HTR-8/SVneo (cell line): ENCODE measurements at regions not wholly inside any gene's neighbourhood (a gene's known extent, or its start where the extent isn't known, plus 50 kb on each side); places are given as distances from the start of the nearest gene placed in this dataset.
"Not testable (repeated sequence)": the region's sequence is repeated elsewhere in the genome, so short reads cannot be mapped to it uniquely, and the experiment has no call there.

Experiments
- DNase-seq: peaks from one replicate; pipeline ENCODE4 v3.0.0; 2011; ENCODE audit warnings: low spot score, mixed read lengths; ENCODE audit not compliant: insufficient read length
- FAIRE-seq: peaks from 2 replicates; lab custom pipeline; 2011; peaks lifted over from hg19 to GRCh38; lab: Jason Lieb, UNC

DNA sequence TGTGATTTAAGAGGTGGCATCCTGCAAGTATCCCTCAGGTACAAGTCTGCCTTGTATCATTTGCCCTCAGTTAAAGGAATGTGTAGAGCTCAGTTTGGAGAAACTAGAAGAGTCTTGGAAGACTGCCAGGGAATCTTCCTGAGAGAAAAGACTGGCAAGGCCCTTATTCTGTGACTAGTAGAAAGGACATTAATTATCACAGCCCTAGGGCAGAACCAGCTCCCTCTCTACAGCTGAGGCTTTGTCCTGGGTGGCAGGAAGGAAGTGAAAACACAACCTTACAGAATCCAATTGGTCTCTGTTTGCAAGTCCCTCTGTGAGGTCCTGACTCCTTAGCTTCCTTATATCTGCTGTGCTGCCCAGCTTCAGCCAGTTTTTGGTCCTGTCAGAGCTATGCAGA, 385.9 kb upstream of the CYRIA start:
- FAIRE-seq: no peak
- DNase-seq: no peak

DNA sequence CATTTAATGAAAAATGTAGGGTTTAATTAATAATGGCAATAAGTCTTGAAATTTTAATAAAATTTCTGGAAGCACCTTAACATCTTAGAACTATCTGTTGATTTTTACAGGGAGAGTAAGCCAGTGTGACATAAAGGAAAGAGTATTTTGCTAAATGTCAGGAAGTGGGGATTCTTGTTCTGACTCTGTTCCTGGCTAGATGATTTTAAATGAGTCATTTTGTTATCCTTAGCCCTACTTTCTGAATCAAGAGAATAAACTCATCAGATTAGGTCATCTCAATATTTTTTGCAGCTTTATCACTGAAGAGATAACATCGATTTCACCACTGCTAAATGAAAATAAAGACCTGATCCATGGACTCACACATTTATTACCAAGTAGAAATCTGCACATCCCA, 377.5 kb upstream of the CYRIA start:
- FAIRE-seq (no peak), DNase-seq (no peak)

DNA sequence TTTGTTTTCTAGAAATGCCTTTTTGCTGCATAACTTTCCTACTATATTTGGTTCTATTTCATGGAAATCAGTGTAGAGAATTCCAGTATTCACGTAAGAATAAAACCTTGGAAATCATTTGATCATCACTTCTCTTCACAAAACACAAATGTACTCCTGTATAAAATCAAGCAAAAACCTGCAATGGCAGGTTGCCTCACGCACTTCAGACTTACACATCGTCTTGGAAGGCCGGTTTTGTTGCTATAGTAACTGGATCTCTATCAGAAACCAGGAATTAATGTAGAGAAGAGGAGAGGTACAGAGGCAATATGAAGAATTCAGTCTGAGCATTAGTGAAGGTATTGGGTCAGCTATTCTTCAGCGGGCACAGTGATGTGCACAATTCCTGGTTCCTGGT, 370.7 kb upstream of the CYRIA start:
- FAIRE-seq (no peak), DNase-seq (no peak)

DNA sequence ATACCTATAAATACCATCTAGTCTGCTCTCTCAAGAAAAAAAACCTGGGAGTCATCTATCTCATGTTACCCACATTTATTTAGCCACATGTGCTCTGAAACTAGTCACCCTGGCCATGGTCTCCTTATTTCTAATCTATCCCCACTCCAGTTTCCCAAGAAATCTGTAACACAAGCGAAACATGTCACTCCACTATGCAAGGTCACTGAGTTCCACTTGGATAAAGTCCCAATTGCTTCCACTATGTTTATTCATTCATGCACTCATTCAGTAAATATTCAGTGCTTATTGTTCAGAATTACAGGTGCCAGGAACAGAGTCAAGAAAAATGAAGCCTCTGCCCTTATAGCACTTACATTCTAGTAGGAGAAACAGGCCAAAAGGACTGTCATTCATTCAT, 369.4 kb upstream of the CYRIA start:
- DNase-seq: no peak
- FAIRE-seq: no peak

DNA sequence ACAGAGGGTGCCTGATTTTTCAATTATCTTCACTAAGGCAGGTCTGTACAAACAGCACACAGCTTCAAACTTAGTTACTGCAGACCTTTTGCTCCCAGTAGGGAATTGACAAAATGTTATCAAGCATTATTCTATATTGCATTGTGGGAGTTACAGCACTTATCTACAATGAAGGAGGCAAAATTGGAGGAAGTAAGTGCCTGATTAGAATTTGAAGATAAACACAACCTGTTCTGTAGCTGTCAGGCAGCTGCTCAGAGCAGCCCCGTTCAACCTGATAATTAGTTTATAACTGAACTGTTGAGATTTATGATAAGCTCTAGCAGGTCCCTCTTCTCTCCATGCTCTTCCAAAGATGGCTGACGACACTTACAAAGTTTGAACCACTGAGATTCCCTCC, 364.4 kb upstream of the CYRIA start:
- FAIRE-seq (no peak), DNase-seq (no peak)

DNA sequence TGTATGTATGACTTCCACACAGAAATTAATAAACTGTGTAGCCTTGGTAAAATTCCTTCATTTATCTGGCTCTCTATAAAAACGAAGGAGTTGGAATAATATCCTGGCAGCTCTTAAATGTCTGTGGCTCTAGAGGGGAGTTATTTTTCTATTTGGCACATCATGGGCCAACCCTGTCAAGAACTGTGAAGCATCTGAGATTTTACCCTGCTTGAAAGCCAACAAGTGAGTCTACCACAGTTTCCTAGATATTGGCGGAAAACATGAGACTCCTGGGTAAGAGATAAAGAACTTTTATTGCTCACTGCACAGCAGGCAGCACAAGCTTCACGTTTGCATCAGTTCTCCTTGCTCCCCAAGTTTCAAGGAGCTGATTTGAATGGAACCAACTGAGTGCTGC, 346.7 kb upstream of the CYRIA start:
- FAIRE-seq: no peak
- no peak for DNase-seq

DNA sequence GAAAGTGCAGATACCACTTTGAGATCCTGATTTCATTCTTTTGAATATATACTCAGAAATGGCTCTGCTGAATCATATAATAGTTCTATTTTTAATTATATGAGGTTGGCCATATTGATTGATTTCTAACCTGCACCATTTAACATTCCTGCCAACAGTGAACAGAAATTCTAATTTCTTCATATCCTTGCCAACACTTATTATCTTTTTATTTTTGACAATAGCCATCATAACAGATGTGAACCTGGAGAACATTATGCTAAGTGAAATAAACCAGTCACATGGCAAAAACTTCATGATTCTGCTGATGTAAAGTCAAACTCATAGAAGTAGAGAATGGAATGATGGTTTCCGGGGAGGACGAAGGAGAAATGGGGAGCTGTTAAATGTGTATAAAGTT, 344.5 kb upstream of the CYRIA start:
- no peak for FAIRE-seq
- DNase-seq: no peak

DNA sequence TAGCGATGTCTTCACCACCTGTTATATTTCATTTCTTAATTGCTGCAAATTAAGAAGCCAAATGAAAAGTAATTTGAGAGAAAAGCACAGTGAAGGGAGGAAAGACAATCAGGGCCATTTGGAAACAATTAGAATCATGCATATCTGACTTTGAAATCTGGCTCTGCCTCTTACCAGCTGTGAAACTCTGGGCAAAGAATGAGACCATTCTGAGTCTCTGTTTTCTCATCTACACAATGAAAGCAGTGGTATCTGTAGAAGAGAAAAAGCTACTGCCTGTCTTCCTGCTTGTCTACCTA, 334.5 kb upstream of the CYRIA start:
- DNase-seq: no peak
- FAIRE-seq: no peak

DNA sequence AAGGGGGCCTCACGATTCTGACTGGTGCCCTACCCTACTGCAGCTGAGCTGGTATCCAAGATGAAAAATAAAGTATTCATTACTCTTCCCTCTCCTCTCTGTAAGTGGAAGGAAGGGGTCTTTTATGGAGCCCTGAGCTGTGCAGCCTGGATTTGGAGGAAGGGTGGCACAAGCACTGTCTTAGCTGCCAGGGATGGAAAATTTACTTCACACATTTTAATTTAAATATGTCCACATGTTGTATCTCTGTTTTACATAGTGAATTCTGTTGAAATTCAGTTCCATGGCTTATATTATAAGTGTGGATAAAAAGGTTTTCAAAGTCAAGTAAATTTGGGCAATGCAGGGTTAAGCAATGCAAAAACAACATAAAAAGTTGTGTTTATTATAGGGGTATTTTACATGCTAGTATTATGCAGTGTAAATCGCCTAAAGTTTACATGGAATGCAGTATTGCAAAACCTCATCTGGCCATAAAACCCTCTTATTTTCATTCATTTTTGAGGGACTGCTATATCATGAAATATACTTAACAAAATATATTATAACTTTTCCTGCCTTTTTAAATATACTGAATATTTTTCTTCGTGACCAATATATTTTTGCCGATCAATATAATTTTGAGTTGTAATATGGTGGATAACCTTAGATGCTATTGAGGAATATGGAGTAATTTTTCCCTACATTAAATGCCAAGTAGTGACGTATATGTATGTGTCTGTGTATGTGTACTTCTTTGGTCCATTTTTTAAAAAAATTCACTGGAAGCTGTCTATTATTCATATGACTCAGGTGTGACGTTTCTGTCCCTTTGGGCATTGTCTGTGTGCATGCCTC, 333.9 kb upstream of the CYRIA start:
- no peak for FAIRE-seq

DNA sequence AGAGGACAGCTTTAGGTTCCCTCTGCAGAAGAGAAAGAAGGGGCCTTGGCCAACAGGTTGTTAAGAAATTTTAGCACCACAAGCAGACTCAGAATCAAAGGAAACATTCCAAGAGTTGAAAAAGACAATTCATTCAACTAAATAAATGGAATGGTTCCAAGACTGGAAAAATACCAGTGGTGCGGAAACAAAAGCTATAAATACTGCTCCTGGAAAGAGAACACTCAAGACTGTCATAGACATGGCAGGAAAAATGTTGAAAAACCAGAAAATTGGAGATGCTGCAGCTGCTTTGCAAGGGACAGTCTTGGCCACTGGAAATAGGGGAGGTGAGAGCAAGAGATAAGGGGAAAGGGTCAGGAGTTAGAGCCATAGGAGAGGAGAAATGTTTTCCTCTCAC, 312.7 kb upstream of the CYRIA start:
- FAIRE-seq (no peak), DNase-seq (no peak)

More for the DNA sequence above, 333.9 kb upstream of the CYRIA start:
- no peak for DNase-seq

DNA sequence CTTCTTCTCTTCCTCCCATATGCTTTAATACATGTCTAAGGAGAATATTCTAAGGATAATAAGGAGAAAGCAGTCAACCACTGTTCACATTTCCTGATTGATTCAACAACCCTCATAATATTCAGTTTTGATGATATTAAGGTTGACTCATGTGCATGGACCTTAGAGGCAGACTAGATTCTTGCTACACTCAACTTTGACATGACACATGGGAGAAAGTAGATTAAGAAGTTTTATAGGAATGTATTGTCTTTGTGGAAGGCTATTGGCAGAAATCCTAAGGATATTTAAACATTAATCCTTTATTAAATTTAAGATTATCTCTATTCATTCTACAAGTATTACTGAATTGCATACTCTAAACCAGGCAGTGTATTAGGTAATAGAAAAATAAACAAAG, 309.1 kb upstream of the CYRIA start:
- no peak for FAIRE-seq
- no peak for DNase-seq

DNA sequence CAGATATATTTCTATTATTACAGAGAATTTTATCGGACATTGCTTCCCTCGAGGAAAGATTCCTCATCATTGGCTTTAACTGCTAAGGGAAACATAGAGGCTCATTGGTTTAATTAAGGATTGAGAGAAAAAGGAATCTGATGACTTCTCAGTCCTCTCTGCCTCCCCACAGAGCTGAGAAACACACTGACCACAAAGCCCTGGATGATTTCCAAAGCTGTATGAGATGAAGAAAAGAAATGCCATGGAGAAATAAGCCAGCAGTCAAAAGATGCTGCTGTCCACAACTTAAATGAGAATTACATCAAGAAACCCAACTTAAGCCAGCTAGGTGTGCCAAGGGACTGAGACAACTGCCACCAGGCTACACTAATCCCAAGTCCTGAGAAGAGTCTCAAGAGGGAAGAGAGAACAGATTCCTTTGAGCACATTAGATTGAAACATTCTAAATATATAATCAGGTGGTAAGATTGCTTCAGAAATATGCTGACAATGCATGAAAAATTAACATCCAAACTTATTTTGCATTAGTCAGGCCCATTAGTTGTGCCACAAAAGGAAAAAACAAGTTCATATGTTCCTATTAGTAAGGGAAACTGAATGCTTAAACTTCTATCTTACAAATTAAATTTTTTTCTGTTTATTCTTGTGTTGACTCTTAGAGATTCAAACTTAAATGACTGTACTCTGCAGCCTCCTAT, 308.1 kb upstream of the CYRIA start:
- no peak for FAIRE-seq
- no peak for DNase-seq

DNA sequence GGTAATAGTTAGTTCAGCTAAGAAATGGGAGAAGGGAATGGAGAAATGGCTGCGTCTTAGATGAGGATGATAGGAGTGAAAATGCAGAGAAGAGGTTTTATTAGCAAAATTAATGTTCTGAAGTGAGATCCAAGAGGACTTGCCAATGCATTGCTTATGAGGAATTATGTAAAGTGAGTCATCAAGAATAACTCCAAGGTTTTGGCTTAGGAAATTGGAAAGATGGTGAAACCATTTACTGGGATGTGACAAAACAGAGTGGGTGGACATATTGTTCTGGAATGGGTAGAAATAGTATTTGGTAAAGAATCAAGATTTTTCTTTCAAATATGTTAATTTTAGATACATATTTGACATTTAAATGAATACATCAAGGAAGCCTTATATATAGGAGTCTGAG, 306.6 kb upstream of the CYRIA start:
- FAIRE-seq (no peak), DNase-seq (no peak)

DNA sequence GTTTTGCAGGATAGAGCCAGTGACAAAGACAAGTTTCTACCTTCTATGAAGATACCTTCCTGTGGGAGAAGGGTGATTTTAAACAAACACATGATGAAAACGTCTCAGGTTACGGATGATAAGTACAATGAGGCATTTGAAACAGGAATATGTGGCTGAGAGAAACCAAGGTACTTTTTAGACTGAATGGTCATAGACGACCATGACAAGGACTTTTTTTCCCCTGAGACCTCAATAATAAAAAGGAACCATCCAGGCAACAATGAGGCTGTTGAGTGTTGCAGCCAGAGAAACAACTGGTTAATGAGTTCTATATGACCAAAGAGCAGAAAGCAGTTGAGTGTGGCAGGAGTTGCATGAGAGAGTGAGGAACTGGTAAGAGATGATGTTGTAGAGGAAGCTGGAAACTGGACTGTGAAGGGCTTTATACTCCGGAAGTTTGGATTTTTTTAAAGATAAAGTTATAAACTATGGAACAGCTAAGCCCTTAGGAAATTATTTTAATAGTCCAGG, 306.1 kb upstream of the CYRIA start:
- FAIRE-seq (no peak), DNase-seq (no peak)

DNA sequence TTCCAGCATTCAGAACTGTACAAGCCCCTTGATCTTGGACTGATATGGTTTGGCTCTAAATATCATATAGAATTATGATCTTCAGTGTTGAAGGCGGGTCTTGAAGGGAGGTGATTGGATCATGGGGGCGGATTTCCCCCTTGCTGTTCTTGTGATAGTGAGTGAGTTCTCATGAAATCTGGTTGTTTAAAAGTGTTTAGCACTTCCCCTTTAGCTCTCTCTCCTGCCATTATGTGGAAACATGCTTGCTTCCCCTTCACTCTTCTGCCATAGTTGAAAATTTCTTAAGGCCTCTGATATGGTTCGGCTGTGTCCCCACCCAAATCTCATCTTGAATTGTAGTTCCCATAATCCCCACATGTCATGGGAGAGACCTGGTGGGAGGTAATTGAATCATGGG, 305.3 kb upstream of the CYRIA start:
- DNase-seq, FAIRE-seq: not testable (repeated sequence)

DNA sequence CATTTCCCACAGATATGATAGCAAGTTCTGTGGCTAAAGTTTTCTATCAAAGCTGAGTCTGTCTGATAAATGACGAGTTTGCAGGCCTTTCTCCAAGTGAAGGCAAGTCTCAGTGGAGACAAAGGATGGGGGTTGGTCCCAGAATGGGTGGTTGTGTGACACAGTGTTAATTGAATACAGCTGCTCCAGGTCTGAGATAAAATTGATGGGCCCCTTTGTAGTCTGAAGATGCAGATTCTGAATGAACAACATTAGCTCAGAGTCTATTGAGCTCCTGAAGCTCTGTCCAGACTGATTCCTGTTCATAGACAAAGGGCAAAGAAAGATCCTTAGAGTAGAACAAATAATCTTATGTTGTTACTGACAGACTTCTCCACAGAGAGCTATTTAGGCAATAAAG, 296.9 kb upstream of the CYRIA start:
- DNase-seq (no peak), FAIRE-seq (no peak)

DNA sequence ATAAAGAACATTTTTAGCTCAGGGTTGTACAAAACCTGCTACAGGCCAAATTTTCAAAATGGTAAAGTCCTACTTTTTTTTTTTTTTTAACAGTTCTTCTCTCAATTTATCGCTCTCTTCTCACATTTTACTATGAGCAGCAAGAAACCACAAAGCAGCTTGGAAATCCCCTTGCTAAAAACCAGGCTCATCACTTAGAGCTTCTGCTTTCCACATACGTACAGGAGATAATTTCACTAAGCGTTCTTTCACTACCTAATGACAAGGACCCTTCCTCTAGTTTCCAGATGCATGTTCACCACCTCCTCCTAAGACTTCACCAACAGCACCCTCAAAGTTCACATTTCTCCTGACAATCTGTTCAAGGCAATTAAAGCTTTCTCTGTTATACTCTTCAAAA, 294.9 kb upstream of the CYRIA start:
- DNase-seq: no peak
- no peak for FAIRE-seq

DNA sequence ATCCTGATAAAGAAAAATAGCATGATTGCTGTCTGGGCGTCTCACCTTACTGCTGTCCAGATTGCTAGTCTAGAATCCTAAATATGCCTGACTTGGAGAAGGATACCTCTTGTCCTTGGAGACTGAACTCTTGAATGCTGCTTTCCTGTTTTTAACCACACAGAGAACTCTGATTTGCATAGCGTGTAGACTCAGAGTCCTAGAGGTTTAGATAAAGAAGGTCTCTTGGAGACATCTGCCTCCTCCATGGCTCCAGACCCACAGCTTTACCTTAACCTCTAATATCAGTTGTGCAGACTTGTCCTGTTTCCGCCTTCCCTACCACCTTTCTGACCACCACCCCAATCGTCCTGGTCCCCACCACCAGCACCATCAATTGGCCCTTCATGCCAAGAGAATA, 292.6 kb upstream of the CYRIA start:
- DNase-seq (no peak), FAIRE-seq (no peak)

DNA sequence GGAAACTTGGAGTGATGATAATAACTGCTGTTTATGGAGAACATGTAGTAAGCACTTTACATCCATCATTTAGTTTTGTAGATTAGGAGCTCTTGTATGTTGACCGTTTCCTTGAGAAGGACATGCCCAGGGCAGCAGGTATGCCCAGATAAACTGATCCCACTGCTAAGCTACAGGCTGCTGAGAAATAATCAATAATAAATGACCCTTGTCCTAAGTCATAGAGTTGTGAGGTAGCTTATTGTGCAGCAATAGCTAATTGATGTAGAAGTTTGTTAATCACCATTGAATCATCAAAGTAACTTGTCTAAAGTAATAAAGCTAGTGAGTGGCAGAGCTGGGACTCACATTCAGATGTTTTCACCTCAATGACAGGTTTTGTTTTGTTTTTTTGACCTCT, 287.2 kb upstream of the CYRIA start:
- DNase-seq: no peak
- FAIRE-seq: no peak

DNA sequence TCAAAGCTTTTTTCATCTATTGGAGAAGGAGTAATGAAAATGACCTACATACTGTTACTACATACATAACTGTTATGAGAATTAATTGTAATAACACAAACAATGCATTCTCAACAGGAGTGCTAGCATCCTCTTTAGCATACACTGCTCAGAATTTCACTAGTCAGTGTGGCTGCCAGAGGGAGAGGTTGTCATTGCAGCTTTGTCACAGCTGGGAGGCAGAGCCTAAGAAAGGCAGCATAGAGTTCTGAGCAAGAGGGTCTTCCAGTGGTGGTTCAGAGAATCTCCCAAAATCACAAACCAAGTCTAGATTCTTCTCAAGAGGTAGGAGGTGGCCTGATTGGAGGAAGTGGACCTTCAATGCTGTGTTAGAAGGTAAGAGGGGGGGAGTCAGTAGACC, 286.7 kb upstream of the CYRIA start:
- FAIRE-seq (no peak), DNase-seq (no peak)

DNA sequence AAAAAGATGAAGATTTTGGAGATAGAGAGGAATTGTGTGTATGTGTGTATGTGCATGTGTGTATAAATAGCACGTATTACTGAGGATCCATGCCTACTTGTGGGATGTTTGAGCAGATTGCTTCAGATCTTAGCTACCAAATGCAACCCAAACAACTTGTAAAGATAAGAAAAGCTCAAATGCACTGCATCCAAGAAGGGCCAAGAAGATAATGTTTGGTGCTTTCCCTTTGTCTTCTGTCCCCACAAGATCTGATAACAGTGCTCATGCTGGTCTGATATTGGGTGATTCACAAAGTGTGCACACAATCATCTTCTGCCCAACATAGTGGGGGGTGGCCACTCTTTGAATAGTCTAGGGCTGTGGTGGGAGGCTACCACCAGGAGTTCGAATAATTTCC, 284.8 kb upstream of the CYRIA start:
- DNase-seq: no peak
- no peak for FAIRE-seq

DNA sequence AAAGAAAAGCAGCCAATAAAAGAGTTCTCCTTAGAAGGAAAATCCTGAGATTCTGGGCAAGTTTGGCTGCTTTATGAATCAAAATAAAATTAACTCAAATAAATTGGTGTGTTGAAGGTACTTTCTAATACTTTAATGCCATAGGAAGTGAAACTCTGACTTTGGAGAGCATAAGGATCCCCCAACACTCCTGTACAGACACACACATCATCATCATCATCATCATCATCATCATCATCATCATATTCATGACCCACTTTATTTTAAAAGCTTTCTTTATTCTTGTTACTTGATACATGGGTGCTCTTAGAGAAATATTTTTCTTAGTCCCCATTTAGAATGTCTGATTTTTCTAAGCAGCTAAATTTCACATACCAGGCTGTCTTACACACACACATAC, 283.1 kb upstream of the CYRIA start:
- FAIRE-seq (no peak), DNase-seq (no peak)
